ENCODE measurements at regions not wholly inside any gene's neighbourhood (a gene's known extent, or its start where the extent isn't known, plus 50 kb on each side); places are given as distances from the start of the nearest gene placed in this dataset.

DNA sequence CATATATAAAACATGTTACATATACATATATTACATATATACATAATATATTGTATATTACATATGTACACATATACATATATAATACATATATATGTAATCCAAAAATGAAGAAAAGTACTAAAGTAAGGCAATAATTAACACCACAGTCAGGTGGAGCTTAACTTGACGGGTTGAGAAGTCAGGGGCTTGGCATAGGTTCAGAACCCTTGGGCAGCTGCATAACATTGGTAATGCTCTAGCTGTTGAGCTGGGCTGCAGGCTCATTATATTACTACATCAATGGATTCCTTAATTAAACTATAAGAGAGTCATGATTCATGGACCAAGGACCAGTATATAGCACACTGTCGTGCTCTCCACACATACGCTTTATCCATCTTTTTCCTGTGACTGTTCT, 435.2 kb upstream of the ADAMTS16 start:
- TF ChIP-seq CTCF (IDR thresholded peaks at IDR 0.05) (no peak), FOXS1 (CRISPR knock-in tag; IDR thresholded peaks at IDR 0.05) (no peak), KDM5A (IDR thresholded peaks at IDR 0.05) (no peak), POLR2A (IDR thresholded peaks at IDR 0.05; ENCODE audit: low read length) (no peak), EP300 (IDR thresholded peaks at IDR 0.05) (no peak), CEBPB (IDR thresholded peaks at IDR 0.05) (no peak), FOSL2 (IDR thresholded peaks at IDR 0.05) (no peak), FOSL2 (CRISPR knock-in tag; IDR thresholded peaks at IDR 0.05) (no peak), CHD4 (IDR thresholded peaks at IDR 0.05; ENCODE audit: borderline replicate concordance) (no peak), BHLHE40 (IDR thresholded peaks at IDR 0.05; ENCODE audit: low read depth, low read length) (no peak)
- TF ChIP-seq, protein P1, sequence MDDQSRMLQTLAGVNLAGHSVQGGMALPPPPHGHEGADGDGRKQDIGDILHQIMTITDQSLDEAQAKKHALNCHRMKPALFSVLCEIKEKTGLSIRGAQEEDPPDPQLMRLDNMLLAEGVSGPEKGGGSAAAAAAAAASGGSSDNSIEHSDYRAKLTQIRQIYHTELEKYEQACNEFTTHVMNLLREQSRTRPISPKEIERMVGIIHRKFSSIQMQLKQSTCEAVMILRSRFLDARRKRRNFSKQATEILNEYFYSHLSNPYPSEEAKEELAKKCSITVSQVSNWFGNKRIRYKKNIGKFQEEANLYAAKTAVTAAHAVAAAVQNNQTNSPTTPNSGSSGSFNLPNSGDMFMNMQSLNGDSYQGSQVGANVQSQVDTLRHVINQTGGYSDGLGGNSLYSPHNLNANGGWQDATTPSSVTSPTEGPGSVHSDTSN (IDR thresholded peaks at IDR 0.05) = no peak
